ENCODE measurements at regions not wholly inside any gene's neighbourhood (a gene's known extent, or its start where the extent isn't known, plus 50 kb on each side); places are given as distances from the start of the nearest gene placed in this dataset.
"Not testable (repeated sequence)": the region's sequence is repeated elsewhere in the genome, so short reads cannot be mapped to it uniquely, and the experiment has no call there.

GRCh38 chr12:25802143-25802542, 156.3 kb upstream of the RASSF8 start:
- Histone ChIP-seq H3K4me1 (no peaks in the 10 kb centered on the region), H3K9me3 (no peaks in the 10 kb centered on the region), H3K27ac (no peak overlapping the region), H3K36me3 (no peaks in the 10 kb centered on the region), H3K4me3 (no peak overlapping the region), H3K27me3 (no peaks in the 10 kb centered on the region)
- intact Hi-C loops (cut with DNase I; ENCODE audit: low total_unique reads): no loop called here
- no peak for DNase-seq
- TF ChIP-seq CTCF (IDR thresholded peaks at IDR 0.05) (no peak), POLR2A (IDR thresholded peaks at IDR 0.05) (no peak)

GRCh38 chr12:25803029-25803664, 155.3 kb upstream of the RASSF8 start:
- DNase-seq; intact Hi-C loops (cut with DNase I; ENCODE audit: low total_unique reads); H3K27ac ChIP-seq; H3K4me3 ChIP-seq; H3K36me3 ChIP-seq; H3K9me3 ChIP-seq; H3K27me3 ChIP-seq; H3K4me1 ChIP-seq: not testable (repeated sequence)

GRCh38 chr12:25804286-25804685, 154.2 kb upstream of the RASSF8 start:
- H3K27ac ChIP-seq; DNase-seq; H3K4me1 ChIP-seq; H3K4me3 ChIP-seq; intact Hi-C loops (cut with DNase I; ENCODE audit: low total_unique reads); H3K27me3 ChIP-seq; H3K9me3 ChIP-seq; H3K36me3 ChIP-seq: not testable (repeated sequence)

GRCh38 chr12:25806271-25806670, 152.2 kb upstream of the RASSF8 start:
- Histone ChIP-seq H3K27me3 (no peaks in the 10 kb centered on the region), H3K27ac (no peak overlapping the region), H3K9me3 (no peaks in the 10 kb centered on the region), H3K4me1 (no peaks in the 10 kb centered on the region), H3K4me3 (no peak overlapping the region), H3K36me3 (no peaks in the 10 kb centered on the region)
- intact Hi-C loops (cut with DNase I; ENCODE audit: low total_unique reads): no loop called here
- no peak for DNase-seq
- TF ChIP-seq POLR2A (IDR thresholded peaks at IDR 0.05) (no peak), CTCF (IDR thresholded peaks at IDR 0.05) (no peak)

GRCh38 chr12:25808604-25809003, 149.9 kb upstream of the RASSF8 start:
- intact Hi-C loops (cut with DNase I; ENCODE audit: low total_unique reads): no loop called here

GRCh38 chr12:25810683-25811082, 147.8 kb upstream of the RASSF8 start:
- no peak for DNase-seq
- Histone ChIP-seq H3K4me3 (no peak overlapping the region), H3K9me3 (no peaks in the 10 kb centered on the region), H3K4me1 (no peaks in the 10 kb centered on the region), H3K27me3 (no peaks in the 10 kb centered on the region), H3K36me3 (no peaks in the 10 kb centered on the region), H3K27ac (peak overlapping the region in 1 of 2 donors; percentile 39)
- intact Hi-C loops (cut with DNase I; ENCODE audit: low total_unique reads): no loop called here
- TF ChIP-seq CTCF (IDR thresholded peaks at IDR 0.05) (no peak), POLR2A (IDR thresholded peaks at IDR 0.05) (no peak)

More at GRCh38 chr12:25808604-25809003, 149.9 kb upstream of the RASSF8 start:
- DNase-seq: no peak
- no peak overlapping the region for H3K27ac ChIP-seq
- no peaks in the 10 kb centered on the region for H3K4me1 ChIP-seq
- no peaks in the 10 kb centered on the region for H3K27me3 ChIP-seq
- H3K9me3 ChIP-seq: no peaks in the 10 kb centered on the region
- TF ChIP-seq POLR2A (IDR thresholded peaks at IDR 0.05) (no peak), CTCF (IDR thresholded peaks at IDR 0.05) (no peak)
- H3K4me3 ChIP-seq: no peak overlapping the region
- H3K36me3 ChIP-seq: no peaks in the 10 kb centered on the region
